HG02943 (cell line): ENCODE measurements at regions not wholly inside any gene's neighbourhood (a gene's known extent, or its start where the extent isn't known, plus 50 kb on each side); places are given as distances from the start of the nearest gene placed in this dataset.

Experiments used
- ATAC-seq: cut with Tn5 transposase; IDR thresholded peaks from one replicate; pipeline ENCODE4 v1.9.1; 2021; ENCODE audit warnings: mild to moderate bottlenecking, low read depth, moderate library complexity; ENCODE audit not compliant: unreplicated experiment

DNA sequence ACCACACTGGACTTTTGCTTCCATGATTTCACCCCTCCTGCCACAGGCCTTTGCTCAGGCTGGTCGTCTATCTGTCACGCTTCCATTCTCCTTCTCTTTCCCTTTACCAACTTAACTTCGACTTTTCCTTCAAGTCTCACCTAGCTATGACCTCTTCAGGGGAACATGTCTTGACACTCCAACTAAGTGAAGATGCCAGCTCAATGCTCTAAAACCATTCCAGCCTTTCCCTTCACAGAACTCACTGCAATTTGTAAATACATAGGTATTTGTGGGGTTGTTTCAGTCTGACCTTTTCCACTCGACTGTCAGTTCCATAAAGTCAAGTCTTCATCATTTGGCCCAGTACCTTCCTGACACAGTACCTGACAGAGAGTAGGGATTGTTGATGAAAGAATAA is 358.6 kb upstream of the CAMK1G start:
- no peak for ATAC-seq

DNA sequence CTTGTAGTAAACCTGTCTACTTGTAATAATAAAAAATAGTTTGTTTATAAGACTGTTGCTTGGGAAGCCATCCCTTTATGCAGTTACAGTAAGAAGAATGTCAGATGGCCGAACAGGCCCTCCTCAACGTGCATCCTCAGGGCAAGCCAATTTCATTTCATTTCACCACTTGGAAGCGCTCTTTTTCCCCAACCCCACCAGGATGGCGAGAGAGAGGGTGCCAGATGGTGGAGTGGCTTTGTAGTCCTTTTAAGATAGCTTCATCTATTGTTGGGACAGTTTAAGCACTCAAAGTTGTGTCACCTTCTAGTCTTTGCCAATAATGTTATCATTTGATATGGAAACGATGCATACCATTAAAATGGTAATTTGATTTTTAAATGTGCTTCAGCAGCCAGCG is 356.3 kb upstream of the CAMK1G start:
- ATAC-seq: no peak

DNA sequence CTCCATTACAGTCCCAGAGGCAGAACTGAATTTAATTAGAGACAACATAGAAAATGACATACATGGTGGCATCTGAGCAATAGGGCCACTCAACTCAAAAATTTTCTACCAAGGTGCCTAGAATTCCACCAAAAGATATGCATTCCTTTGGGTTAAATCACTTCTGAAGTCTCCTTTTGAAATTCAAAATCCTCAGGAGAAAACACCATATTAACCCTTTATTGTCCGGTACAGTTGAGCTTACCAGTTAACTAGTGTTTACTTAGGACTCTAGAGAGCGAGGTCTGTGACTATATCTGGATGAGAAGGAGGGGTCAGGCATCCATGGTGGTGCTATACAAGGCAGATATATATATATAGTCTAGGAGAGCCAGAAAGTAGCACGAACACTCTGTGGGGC is 355.6 kb upstream of the CAMK1G start:
- ATAC-seq: no peak

DNA sequence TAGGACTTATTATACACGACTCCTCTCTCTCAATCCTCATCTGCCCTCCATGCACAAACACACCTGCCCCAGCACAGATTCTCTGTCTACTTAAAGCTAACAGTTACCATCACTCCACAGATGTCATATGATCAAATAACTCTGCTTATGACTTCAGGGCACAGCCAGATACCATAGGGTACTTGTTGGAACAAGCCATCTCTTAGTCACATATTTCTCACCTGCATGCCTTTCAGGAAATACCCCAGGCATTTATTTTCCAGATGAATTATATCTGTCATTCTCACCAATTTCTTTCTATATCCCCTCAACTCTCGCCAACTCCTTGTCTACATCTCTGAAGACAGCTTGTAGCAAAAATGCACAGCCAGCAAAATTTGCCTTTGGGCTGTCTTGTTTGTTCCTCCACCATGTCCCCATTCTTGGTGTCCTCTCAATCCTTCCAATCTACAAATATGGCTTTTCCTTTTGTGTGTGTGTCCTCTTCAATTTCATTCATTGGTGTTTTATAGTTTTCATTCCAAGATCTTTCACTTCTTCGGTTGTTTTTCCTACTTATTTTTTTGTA is 353.9 kb upstream of the CAMK1G start:
- ATAC-seq: no peak

DNA sequence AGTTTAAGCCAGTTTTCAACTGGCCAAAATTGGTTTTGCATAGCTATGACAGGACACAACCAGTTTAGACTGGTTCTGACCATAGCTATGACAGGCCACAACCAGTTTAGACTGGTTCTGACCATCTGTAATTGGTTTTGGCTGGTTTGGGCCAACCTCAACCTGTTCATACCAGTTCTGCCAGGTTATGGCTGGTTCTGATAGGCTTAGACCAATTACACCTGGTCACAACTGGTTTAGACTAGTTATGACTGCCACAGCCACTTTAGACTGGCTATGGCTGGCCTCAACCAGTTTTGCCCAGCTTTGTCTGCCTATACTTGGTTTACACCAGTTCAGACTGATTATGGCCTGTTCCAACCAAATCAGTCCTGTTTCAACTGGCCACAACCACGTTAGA is 353.2 kb upstream of the CAMK1G start:
- no peak for ATAC-seq

DNA sequence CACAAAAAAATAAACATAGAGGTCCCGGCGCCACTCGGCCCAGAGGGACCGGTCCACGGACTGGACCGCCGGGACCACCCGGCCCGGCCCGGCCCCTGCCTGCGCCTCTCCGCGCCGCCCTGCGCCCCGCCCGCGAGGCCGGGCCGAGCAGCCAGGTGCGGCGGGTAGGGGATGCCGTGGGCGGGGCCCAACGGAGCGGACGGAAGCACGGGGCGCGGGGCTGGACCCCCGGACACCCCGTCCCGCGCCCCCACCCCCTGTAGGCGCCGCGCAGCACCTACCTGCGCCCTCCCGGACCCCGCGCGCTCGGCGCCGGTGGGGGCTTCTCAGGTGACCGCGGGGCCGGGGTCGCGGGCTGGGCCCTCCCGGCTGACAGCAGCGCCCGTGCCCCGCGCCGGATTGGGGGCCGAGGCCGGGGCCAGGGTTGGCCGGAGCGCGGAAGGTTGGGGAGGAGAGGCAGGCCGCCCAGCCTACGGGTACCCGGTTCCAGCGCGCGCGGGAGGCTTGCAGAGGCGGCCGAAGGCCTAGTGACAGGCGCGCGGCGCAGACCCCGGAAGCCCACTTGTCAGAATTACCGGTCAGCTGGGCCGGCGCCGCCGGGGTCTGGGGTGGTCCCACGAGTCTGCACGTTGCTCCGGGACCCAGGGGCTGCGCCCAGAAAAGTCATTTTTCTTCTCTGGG is 351.9 kb upstream of the CAMK1G start:
- ATAC-seq: no peak

DNA sequence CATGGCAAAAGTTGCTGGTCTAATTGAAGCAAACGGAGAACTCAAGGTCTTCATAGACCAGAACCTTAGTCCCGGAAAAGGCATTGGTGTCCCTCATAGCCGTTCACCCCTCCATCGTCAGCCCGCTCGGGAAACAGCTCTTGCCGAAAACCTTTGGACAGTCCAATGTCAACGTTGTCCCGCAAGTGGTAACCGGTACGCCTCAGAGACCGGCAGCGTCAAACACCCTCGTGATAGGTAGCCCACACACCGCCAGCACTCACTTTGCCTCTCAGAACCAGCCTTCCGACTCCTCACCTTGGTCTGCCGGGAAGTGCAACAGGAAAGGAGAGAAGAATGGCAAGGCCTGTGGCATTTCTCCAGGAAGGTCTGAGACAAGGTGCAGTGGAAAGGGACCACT is 351.3 kb upstream of the CAMK1G start:
- no peak for ATAC-seq

DNA sequence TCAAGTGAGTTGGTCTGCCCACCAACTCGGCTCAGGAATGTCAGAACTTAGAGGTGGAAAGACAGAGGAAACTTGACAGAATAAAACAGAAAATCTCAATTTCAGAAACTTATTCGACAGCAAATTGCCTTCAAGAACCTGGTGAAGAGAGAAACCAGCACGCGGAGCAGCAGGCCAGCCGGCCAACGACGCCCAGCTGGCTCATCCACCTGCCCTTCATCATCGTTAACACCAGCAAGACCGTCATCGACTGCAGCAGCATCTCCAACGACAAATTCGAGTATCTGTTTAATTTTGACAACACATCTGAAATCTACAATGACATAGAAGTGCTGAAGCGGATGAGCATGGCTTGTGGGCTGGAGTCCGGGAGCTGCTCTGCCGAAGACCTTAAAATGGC is 350.8 kb upstream of the CAMK1G start:
- no peak for ATAC-seq

DNA sequence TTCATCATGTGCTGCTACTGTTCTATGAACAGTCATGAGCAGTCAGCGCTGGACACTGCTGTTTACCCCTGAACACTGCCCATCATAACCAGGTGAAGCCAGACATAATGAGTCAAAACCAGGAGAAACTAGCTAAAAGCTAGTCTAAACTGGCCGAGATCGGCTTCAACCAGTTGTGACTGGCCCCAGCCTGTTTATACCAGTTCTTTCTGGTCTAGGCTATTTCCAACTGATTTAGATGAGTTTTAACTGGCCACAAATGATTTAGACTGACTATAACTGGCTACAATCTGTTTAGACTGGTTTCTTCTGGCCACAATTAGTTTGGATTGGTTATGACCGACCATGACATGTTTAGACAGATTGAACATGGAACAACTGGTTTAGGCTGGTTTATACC is 348.3 kb upstream of the CAMK1G start:
- ATAC-seq: no peak

DNA sequence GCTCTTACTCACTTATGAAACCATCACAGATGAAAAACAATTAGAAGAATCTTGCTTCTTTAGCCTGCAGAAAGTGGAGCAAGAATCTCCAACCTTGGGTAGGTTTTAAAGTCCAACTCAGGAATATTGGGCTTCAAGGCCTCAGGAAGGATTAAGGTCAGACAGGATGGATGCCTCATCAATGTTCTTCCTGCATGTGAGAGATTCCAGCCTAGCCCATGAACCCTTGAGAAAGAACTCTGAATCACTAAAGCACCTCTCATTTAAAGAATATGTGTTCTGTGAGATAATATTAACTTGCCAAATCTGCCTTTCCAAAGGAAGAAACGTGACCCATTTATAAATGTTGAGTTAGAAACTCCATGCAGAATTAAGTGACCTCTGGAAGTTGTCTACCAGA is 345.2 kb upstream of the CAMK1G start:
- ATAC-seq: no peak

DNA sequence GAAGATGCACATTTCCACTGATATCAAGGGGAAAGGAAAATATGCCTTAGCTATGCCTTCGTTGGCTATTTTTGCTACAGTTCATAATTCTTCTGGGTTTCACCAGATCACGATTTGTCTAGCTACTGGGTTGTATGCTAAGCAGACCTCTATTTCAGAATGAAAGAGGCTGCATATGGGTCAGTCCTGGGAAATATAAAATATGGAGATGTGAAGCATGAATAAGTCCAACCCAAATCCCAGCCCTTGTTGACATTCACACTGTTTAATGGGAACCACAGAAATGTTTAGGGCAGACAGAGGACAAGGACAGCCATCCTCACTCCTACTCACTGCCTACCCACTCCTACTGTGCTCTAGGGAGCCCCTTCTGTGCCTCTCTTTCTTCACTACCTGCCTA is 343.2 kb upstream of the CAMK1G start:
- ATAC-seq: no peak

DNA sequence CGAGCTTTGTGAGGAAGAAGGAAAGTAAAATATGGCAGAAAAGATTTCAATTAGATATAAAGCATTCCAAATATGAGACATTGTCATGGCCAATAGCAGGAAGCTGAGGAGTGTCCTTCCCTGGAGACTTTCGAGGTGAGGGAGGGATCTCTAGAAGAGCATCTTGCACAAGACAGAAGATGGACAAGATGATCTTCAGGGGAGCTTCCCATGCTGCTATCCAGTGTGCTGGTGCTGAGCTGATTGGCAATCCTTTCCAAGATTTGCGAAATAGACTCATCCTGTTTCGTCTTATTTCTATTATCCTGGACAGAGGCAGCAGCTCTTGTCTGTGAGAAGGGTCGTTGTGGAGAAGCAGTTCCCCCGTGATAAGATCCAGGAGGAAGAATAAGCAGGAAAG is 342.0 kb upstream of the CAMK1G start:
- ATAC-seq: no peak

DNA sequence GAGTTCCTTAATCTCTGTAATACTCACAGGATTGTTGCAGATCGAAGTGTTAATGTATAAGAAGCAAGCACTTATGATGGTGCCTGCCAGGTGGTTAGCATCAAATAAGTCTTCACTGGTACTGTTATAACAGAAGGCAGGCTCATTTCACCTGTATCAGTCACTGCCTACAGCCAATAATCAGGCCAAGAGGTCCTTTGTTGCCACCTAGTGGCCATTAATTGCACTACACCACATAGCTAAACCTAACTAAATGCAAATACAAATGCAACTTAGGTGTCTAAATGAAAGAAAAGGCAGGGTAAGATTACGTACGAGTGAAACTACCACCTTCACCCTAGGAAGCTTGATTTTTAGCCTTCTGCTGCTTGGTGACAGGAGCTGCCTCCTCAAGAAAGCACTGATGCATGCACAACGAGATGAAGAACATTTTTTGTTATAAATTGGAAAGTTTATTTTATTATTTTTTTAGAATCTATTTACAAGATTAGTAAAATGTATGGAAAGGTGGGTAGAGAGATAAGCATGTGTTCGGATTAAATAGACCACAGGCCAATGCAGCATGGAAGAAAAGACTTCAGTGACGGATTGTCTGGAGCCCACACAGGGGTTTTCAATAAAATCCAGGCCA is 334.8 kb upstream of the CAMK1G start:
- ATAC-seq: peak; percentile 81

DNA sequence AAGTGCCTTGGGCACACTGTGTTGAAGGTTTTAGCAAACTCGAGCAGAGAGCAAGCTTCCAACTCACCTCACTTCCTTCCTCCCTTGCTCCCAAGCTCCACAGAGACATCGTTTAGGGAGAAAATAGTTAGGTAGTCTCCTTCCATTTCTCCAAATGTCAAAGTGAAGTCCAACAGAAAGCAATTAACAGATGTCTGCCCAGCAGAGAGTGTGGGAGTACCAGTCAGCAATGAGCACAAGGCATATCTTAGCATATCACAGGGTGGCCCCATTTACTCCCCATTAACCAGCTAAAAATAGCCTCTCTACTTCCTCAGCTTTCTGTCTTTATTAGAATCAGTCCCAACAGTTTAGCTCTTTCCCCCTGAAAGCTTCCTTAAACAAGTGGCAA is 334.2 kb upstream of the CAMK1G start:
- ATAC-seq: no peak

DNA sequence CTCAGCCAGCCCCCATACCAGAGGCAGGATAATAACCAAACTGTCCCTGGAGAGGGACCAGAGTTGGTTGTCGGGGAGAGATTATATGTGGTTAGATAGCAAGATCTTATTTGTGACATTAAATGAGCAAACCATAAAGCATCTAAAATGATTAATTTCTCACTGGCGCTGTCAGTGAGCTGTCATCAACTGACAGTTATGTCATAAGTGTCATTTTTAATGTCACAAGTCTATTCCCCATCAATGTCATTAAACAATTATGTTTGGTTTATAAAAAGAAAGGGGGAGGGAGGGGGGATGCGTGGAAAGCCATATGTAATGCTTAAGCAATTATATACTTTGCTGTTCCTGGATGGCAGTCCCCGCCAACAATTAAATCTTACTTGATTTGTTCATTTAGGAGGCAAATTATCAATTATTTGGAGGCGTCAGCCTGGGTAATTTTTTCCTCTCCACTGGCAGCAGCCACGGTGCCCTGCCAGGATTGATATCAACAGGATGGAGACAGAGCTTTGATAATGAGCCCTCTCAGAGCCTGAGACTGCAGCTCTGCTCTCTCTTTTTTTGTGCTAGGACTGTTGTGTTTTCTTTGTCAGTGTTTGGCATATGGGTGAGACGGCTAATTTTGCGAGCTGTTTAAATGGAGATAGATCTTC is 333.6 kb upstream of the CAMK1G start:
- no peak for ATAC-seq

DNA sequence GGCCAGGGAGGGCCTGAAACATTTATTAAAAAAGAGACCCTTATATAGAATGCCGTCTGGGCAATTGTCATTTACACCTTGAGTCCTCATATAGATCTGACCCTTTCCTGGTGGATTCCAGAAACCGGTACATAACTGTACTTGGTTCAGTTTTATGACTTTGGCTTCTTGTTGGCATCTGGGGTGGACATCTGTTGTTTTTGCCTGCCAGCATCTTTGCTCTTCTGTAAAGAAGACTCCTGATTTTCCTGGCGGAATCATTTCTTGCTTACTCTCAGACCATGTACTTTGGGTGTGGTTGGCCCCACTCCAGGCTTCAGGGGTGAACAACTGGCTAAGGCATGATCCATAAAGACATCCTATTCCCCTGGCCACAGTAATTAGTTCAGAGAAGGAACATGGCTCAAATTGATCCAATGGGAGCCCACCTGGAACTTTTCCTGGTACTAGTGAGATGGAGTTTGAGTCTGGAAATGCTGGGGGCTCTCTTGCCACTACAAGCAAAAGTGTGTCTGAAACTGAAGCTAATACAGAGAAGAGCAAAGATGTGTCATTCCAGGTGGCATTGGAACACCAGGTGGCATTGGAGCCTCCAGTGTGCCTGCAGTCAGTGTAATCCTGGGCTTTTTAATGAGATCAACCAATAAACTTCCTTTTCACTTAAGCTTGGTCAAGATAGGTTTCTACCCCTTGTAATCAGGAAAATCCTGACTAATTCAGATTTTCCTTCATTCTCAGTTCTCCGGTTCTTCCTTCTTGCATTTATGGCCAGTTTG is 332.5 kb upstream of the CAMK1G start:
- ATAC-seq: no peak

DNA sequence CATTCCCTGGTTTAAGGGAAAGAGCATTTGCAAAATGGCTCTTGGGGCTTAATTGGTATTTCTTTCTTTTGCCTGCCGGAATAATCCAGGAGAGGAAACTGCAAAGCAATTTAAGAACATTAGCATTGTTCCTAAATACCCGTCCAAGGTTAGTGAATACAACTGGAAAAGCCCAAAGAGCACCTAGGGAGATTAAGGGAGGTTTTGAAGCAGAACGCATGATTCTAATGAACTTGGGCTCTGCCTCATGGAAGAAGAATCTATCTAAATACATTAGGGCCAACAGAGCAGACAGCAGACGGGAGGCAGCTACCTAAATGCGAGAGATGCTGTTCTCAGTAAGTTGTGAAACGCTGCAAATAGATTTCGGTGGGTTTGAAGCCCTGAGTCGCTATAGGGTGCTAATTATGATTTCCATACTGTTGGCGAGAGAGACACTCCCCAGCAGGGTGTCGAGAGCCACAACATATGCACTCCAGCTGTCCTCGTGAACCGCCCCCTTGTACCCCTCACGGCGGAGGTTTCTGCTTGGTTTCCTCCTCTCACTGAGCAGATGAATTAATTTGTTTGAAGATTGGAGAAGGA is 326.7 kb upstream of the CAMK1G start:
- no peak for ATAC-seq

DNA sequence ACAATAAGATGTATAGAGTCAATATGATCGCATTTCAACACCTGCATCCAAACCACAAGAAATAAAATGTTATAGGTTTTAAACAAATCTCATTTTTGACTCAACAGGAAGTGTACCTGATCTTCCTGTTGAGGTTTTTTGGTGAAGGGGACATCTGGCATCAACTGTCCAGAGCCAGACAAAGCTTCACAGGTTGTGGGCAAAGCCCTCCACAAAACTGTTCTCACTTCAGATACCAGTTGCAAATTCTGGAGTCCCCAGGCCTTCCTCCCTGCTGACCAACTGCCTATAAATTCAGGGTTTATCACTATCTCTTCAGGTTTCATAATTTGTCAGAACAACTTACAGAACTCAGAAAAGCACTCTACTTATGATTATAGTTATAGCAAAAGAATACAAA is 326.1 kb upstream of the CAMK1G start:
- ATAC-seq: no peak

DNA sequence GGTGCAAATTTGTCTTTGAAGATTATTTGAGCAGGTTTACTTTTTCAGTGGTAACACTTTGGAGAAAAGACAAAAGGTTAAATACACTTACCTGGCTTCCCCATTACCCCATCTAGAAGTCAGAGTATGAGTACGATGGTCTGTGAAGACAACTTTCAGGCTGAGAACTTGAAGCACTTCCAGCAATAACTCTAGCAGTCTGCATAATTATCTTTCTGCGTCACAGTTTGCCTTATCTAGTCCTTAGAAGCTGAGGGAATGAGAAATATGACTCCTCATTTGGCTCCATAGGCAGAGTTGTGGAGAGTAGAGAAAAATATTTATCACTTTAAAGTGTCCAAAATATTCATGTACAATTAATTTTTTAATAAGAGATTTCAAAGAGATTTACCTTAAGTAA is 323.4 kb upstream of the CAMK1G start:
- no peak for ATAC-seq

DNA sequence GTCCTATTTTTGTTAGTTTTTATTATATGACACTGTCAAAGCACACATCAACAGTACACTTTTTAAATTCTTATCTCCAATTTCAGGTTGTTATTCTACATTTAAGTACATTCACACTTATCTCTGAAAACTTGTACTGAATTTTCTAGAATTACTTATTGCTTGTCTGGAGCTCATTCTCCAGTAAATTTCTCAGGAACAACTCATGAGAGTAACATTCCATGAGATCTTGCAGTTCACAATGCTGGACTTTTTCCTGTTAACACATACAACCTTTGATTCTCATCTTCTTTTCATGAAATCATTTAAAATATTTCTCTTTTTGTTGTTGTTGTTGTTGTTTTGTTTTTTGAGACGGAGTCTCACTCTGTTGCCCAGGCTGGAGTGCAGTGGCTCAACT is 320.9 kb upstream of the CAMK1G start:
- ATAC-seq: no peak

DNA sequence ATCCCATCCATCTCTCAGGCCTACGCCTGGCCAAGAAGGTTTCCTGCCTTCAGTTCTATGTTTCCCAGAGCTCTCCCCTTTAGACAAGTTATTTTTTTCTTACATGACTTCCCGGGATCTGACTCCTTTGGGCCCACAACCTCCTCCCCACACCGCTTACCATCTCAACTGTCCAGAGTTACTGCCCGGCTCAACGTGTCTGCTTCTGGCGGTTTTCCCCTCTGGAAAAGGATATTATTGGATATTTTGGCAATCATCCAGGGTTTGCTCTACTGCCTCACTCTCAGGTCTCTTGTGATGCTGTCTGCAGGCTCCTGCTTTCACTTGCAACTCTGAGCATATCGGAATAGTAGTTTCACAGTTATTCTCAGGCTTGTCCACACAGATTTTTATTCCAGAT is 318.2 kb upstream of the CAMK1G start:
- no peak for ATAC-seq
